Peyer's patch (tissue), 4 donors: ENCODE measurements at regions not wholly inside any gene's neighbourhood (a gene's known extent, or its start where the extent isn't known, plus 50 kb on each side); places are given as distances from the start of the nearest gene placed in this dataset.

Source experiments
- CTCF ChIP-seq, 6 experiments: fragments of 450-650 bp in 4 of 6; fragments of 200-600 bp in 2 of 6; sonication (generic) in 1 of 6; IDR thresholded peaks; one replicate each; pipeline ENCODE4 v1.5.1; 2017 to 2019; ENCODE audit warnings: antibody characterized with exemption in 6 of 6, mild to moderate bottlenecking in 3 of 6, moderate library complexity in 1 of 6
- POLR2A ChIP-seq, 2 donors: fragments of 450-650 bp; IDR thresholded peaks; one replicate each; pipeline ENCODE4 v1.5.1; 2017; ENCODE audit warnings: antibody characterized with exemption in 2 of 2, mild to moderate bottlenecking in 2 of 2, moderate library complexity in 2 of 2

GRCh38 chr5:82684165-82684564, 393.0 kb downstream of the TMEM167A start:
- TF ChIP-seq CTCF (IDR thresholded peaks at IDR 0.05) (no peak), POLR2A (IDR thresholded peaks at IDR 0.05) (no peak)
